Peyer's patch (tissue), 4 donors: ENCODE measurements at regions not wholly inside any gene's neighbourhood (a gene's known extent, or its start where the extent isn't known, plus 50 kb on each side); places are given as distances from the start of the nearest gene placed in this dataset.

Experiments used
- CTCF ChIP-seq, 6 experiments: fragments of 450-650 bp in 4 of 6; fragments of 200-600 bp in 2 of 6; sonication (generic) in 1 of 6; IDR thresholded peaks; one replicate each; pipeline ENCODE4 v1.5.1; 2017 to 2019; ENCODE audit warnings: antibody characterized with exemption in 6 of 6, mild to moderate bottlenecking in 3 of 6, moderate library complexity in 1 of 6
- POLR2A ChIP-seq, 2 donors: fragments of 450-650 bp; IDR thresholded peaks; one replicate each; pipeline ENCODE4 v1.5.1; 2017; ENCODE audit warnings: antibody characterized with exemption in 2 of 2, mild to moderate bottlenecking in 2 of 2, moderate library complexity in 2 of 2

- TF ChIP-seq CTCF (IDR thresholded peaks at IDR 0.05) (no peak), POLR2A (IDR thresholded peaks at IDR 0.05) (no peak)
Measured at GRCh38 chr3:127139601-127140500, 53.1 kb upstream of the PRR23E start.
